ENCODE measurements at regions not wholly inside any gene's neighbourhood (a gene's known extent, or its start where the extent isn't known, plus 50 kb on each side); places are given as distances from the start of the nearest gene placed in this dataset.

DNA sequence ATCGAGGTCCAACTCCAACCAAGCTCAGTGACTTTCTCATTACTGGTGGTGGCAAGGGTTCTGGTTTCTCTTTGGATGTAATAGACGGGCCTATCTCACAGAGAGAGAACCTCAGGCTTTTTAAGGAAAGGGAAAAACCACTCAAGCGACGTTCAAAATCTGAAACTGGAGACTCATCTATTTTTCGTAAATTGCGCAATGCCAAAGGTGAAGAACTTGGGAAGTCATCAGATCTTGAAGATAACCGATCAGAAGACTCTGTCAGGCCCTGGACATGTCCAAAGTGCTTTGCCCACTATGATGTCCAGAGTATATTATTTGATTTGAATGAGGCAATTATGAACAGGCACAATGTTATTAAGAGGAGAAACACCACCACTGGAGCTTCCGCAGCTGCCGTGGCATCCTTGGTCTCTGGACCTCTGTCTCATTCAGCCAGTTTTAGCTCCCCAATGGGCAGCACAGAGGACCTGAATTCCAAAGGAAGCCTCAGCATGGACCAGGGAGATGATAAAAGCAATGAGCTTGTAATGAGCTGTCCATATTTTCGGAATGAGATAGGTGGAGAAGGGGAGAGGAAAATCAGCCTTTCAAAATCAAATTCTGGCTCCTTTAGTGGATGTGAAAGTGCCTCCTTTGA, 343.5 kb upstream of the RGS6 start:
- Histone ChIP-seq H3K4me1 (ENCODE audit: control insufficient read depth, insufficient read depth, low read length) (peaks cover 6% of the 10 kb centered on the region), H3K36me3 (ENCODE audit: control insufficient read depth, insufficient read depth, low read length) (no peaks in the 10 kb centered on the region), H3K27ac (ENCODE audit: low read length) (no peak overlapping the region), H3K4me3 (ENCODE audit: low read length) (no peak overlapping the region), H3K27me3 (ENCODE audit: control insufficient read depth, insufficient read depth, low read length) (no peaks in the 10 kb centered on the region), H3K9me3 (ENCODE audit: control insufficient read depth, insufficient read depth, low read length) (no peaks in the 10 kb centered on the region)
- H3K27me3 Mint-ChIP-seq (ENCODE audit: low read depth in 2 of 2): no peaks in the 10 kb centered on the region
- peaks cover 23 to 30% of the 10 kb centered on the region in 2 donors for H3K4me1 Mint-ChIP-seq
- no peak for ATAC-seq
- no peak for DNase-seq
- intact Hi-C loops (cut with micrococcal nuclease): no loop called here
- H3K36me3 Mint-ChIP-seq: no peaks in the 10 kb centered on the region
- 97% methylated on average over 10 of the region's 10 CpGs for WGBS (ENCODE audit: insufficient coverage)
- H3K9me3 Mint-ChIP-seq: no peaks in the 10 kb centered on the region
- no peak overlapping the region for H3K27ac Mint-ChIP-seq
- TF ChIP-seq, protein P1, sequence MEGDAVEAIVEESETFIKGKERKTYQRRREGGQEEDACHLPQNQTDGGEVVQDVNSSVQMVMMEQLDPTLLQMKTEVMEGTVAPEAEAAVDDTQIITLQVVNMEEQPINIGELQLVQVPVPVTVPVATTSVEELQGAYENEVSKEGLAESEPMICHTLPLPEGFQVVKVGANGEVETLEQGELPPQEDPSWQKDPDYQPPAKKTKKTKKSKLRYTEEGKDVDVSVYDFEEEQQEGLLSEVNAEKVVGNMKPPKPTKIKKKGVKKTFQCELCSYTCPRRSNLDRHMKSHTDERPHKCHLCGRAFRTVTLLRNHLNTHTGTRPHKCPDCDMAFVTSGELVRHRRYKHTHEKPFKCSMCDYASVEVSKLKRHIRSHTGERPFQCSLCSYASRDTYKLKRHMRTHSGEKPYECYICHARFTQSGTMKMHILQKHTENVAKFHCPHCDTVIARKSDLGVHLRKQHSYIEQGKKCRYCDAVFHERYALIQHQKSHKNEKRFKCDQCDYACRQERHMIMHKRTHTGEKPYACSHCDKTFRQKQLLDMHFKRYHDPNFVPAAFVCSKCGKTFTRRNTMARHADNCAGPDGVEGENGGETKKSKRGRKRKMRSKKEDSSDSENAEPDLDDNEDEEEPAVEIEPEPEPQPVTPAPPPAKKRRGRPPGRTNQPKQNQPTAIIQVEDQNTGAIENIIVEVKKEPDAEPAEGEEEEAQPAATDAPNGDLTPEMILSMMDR (IDR thresholded peaks at IDR 0.05): no peak
- no peak overlapping the region for H3K4me3 Mint-ChIP-seq

DNA sequence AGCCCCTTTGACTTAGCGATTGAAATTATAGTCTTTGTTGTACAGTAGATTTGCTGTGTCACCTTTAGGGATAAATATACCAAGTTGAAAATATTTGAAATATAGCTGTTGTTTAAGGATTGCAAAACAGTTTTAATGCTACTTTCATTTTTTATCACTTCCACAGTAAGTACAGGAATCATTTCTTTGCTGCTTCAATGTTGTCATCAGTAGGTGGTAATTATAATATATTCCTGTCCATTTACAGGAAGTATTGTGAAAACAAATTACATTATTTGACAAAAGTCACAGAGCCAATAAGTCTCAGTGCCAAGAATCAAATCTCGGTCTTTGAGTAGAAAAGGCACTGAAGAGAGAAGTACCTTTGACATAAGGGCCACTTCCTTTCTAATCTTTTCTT, 342.6 kb upstream of the RGS6 start:
- no peaks in the 10 kb centered on the region for H3K9me3 ChIP-seq (ENCODE audit: control insufficient read depth, insufficient read depth, low read length)
- TF ChIP-seq, protein P1 (IDR thresholded peaks at IDR 0.05): no peak
- H3K4me3 ChIP-seq (ENCODE audit: low read length): no peak overlapping the region
- no CpG with 5 or more reads among the region's 2 CpGs for WGBS (ENCODE audit: insufficient coverage)
- H3K36me3 Mint-ChIP-seq: no peaks in the 10 kb centered on the region
- H3K27me3 Mint-ChIP-seq (ENCODE audit: low read depth in 2 of 2): no peaks in the 10 kb centered on the region
- peaks cover 22 to 25% of the 10 kb centered on the region in 2 donors for H3K4me1 Mint-ChIP-seq
- no peak overlapping the region for H3K4me3 Mint-ChIP-seq
- H3K27ac Mint-ChIP-seq: no peak overlapping the region
- intact Hi-C loops (cut with micrococcal nuclease): no loop called here
- H3K27me3 ChIP-seq (ENCODE audit: control insufficient read depth, insufficient read depth, low read length): no peaks in the 10 kb centered on the region
- peaks cover 6% of the 10 kb centered on the region for H3K4me1 ChIP-seq (ENCODE audit: control insufficient read depth, insufficient read depth, low read length)
- H3K9me3 Mint-ChIP-seq: no peaks in the 10 kb centered on the region
- no peaks in the 10 kb centered on the region for H3K36me3 ChIP-seq (ENCODE audit: control insufficient read depth, insufficient read depth, low read length)
- no peak overlapping the region for H3K27ac ChIP-seq (ENCODE audit: low read length)
- DNase-seq (no peak), ATAC-seq (no peak)

DNA sequence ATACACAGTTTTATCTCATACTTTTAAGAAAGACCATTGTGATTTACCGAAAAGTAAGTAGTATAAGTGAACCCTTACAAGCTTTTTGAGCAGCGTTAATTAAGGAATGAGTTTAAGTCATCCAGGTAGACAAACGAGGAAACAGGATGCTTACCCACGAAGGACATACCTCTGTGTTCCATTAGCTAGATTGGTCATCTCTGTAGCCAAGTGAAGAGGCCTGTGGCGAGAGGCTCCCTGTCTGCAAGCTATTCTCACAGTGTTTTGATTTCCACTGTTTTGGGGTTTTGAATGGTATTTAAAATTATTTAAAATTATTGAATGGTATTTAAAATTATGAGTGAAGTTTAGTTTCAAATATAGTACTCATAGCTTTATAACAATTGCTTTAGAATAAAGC, 342.1 kb upstream of the RGS6 start:
- no peak overlapping the region for H3K27ac ChIP-seq (ENCODE audit: low read length)
- H3K27me3 Mint-ChIP-seq (ENCODE audit: low read depth in 2 of 2): no peaks in the 10 kb centered on the region
- no peak overlapping the region for H3K4me3 Mint-ChIP-seq
- no peaks in the 10 kb centered on the region for H3K9me3 Mint-ChIP-seq
- H3K4me1 ChIP-seq (ENCODE audit: control insufficient read depth, insufficient read depth, low read length): peaks cover 9% of the 10 kb centered on the region
- H3K36me3 ChIP-seq (ENCODE audit: control insufficient read depth, insufficient read depth, low read length): no peaks in the 10 kb centered on the region
- H3K27me3 ChIP-seq (ENCODE audit: control insufficient read depth, insufficient read depth, low read length): no peaks in the 10 kb centered on the region
- intact Hi-C loops (cut with micrococcal nuclease): no loop called here
- ATAC-seq (no peak), DNase-seq (no peak)
- H3K4me3 ChIP-seq (ENCODE audit: low read length): no peak overlapping the region
- H3K9me3 ChIP-seq (ENCODE audit: control insufficient read depth, insufficient read depth, low read length): no peaks in the 10 kb centered on the region
- H3K4me1 Mint-ChIP-seq: peaks cover 22 to 25% of the 10 kb centered on the region in 2 donors
- TF ChIP-seq, protein P1 (IDR thresholded peaks at IDR 0.05): no peak
- no peak overlapping the region for H3K27ac Mint-ChIP-seq
- no peaks in the 10 kb centered on the region for H3K36me3 Mint-ChIP-seq
- 82% methylated on average over 5 of the region's 5 CpGs for WGBS (ENCODE audit: insufficient coverage)

GRCh38 chr14:71591231-71591630, 341.0 kb upstream of the RGS6 start:
- Mint-ChIP-seq H3K4me3 (no peak overlapping the region), H3K4me1 (peaks cover 12 to 19% of the 10 kb centered on the region in 2 donors), H3K27ac (no peak overlapping the region), H3K36me3 (no peaks in the 10 kb centered on the region), H3K27me3 (ENCODE audit: low read depth in 2 of 2) (no peaks in the 10 kb centered on the region), H3K9me3 (no peaks in the 10 kb centered on the region)
- ATAC-seq (no peak), DNase-seq (no peak)
- Histone ChIP-seq H3K27ac (ENCODE audit: low read length) (no peak overlapping the region), H3K4me3 (ENCODE audit: low read length) (no peak overlapping the region), H3K27me3 (ENCODE audit: control insufficient read depth, insufficient read depth, low read length) (no peaks in the 10 kb centered on the region), H3K9me3 (ENCODE audit: control insufficient read depth, insufficient read depth, low read length) (no peaks in the 10 kb centered on the region), H3K36me3 (ENCODE audit: control insufficient read depth, insufficient read depth, low read length) (no peaks in the 10 kb centered on the region), H3K4me1 (ENCODE audit: control insufficient read depth, insufficient read depth, low read length) (peaks cover 6% of the 10 kb centered on the region)
- TF ChIP-seq, protein P1 (IDR thresholded peaks at IDR 0.05): no peak
- intact Hi-C loops (cut with micrococcal nuclease): no loop called here
